Neuronal stem cell (in vitro differentiated cells): ENCODE measurements at regions not wholly inside any gene's neighbourhood (a gene's known extent, or its start where the extent isn't known, plus 50 kb on each side); places are given as distances from the start of the nearest gene placed in this dataset.
A peak's percentile ranks its signal among the peaks of the same experiment; 100 is the strongest.

Experiments
- DNase-seq: peaks from one replicate; pipeline ENCODE4 v3.0.0-alpha.2; 2013; ENCODE audit warnings: low spot score
- H2AFZ ChIP-seq: one replicate; pipeline ENCODE4 v1.6.1; 2013; ENCODE audit warnings: mild to moderate bottlenecking, low read length, inconsistent platforms
- H2AK5ac ChIP-seq: 2 replicates; pipeline ENCODE4 v1.6.1; 2013; ENCODE audit warnings: low read depth, mild to moderate bottlenecking, inconsistent platforms, low read length, moderate library complexity, mixed read lengths
- H2BK120ac ChIP-seq: 2 replicates; pipeline ENCODE4 v1.6.1; 2013; ENCODE audit warnings: low read depth, mild to moderate bottlenecking, inconsistent platforms, low read length, moderate library complexity, mixed read lengths
- H2BK12ac ChIP-seq: one replicate; pipeline ENCODE4 v1.6.1; 2013; ENCODE audit warnings: low read length, inconsistent platforms
- H2BK15ac ChIP-seq: 2 replicates; pipeline ENCODE4 v1.6.1; 2013; ENCODE audit warnings: mild to moderate bottlenecking, low read length, inconsistent platforms, mixed read lengths
- H2BK5ac ChIP-seq: one replicate; pipeline ENCODE4 v1.6.1; 2013; ENCODE audit warnings: inconsistent platforms, mild to moderate bottlenecking, low read length, moderate library complexity
- H3K14ac ChIP-seq: one replicate; pipeline ENCODE4 v1.6.1; 2013; ENCODE audit warnings: low read length, inconsistent platforms
- H3K18ac ChIP-seq: 2 replicates; pipeline ENCODE4 v1.6.1; 2013; ENCODE audit warnings: low read length, inconsistent platforms
- H3K23ac ChIP-seq: 2 replicates; pipeline ENCODE4 v1.6.1; 2013; ENCODE audit warnings: low read depth, mild to moderate bottlenecking, mixed read lengths, low read length, inconsistent platforms; ENCODE audit not compliant: poor library complexity
- H3K27ac ChIP-seq: replicated peaks from 3 replicates; pipeline ENCODE4 v1.5.1; 2013; ENCODE audit warnings: low read length, inconsistent platforms
- H3K27me3 ChIP-seq, 3 experiments: 2 replicates each; pipeline ENCODE4 v1.6.1; 2013; ENCODE audit warnings: low read length in 3 of 3, mild to moderate bottlenecking in 2 of 3, inconsistent platforms in 1 of 3, low read depth in 1 of 3, mixed read lengths in 1 of 3, moderate library complexity in 1 of 3; ENCODE audit not compliant: control insufficient read depth in 3 of 3, insufficient read depth in 3 of 3
- H3K36me3 ChIP-seq, 2 donors: replicated peaks in 1 of 2; 2 replicates each; pipeline ENCODE4 v1.6.1; 2013; ENCODE audit warnings: low read length in 2 of 2; ENCODE audit not compliant: control insufficient read depth in 2 of 2, insufficient read depth in 2 of 2
- H3K4ac ChIP-seq: 2 replicates; pipeline ENCODE4 v1.6.1; 2013; ENCODE audit warnings: inconsistent platforms, mild to moderate bottlenecking, low read length, moderate library complexity
- H3K4me1 ChIP-seq, 2 donors: 1 replicate in 1 of 2; 2 replicates in 1 of 2; pipeline ENCODE4 v1.6.1; 2013; ENCODE audit warnings: low read length in 2 of 2, low read depth in 1 of 2; ENCODE audit not compliant: control insufficient read depth in 2 of 2, insufficient read depth in 1 of 2
- H3K4me2 ChIP-seq: one replicate; pipeline ENCODE4 v1.6.1; 2013; ENCODE audit warnings: mild to moderate bottlenecking, low read length, inconsistent platforms; ENCODE audit not compliant: insufficient read depth, poor library complexity, severe bottlenecking
- H3K4me3 ChIP-seq, 2 donors: 2 replicates each; pipeline ENCODE4 v1.5.1; 2013; ENCODE audit warnings: low read length in 2 of 2, mild to moderate bottlenecking in 2 of 2, inconsistent platforms in 1 of 2, moderate library complexity in 1 of 2
- H3K79me1 ChIP-seq: one replicate; pipeline ENCODE4 v1.6.1; 2013; ENCODE audit warnings: low read depth, mild to moderate bottlenecking, inconsistent platforms, low read length, moderate library complexity
- H3K9ac ChIP-seq: one replicate; pipeline ENCODE4 v1.6.1; 2013; ENCODE audit warnings: mild to moderate bottlenecking, low read depth, low read length, inconsistent platforms; ENCODE audit not compliant: poor library complexity
- H3K9me3 ChIP-seq, 2 donors: replicated peaks in 1 of 2; 2 replicates each; pipeline versions ENCODE3 to v1.6.1; 2013; ENCODE audit warnings: low read length in 2 of 2, mild to moderate bottlenecking in 2 of 2, inconsistent platforms in 1 of 2, low read depth in 1 of 2, mixed read lengths in 1 of 2, moderate library complexity in 1 of 2; ENCODE audit not compliant: control insufficient read depth in 2 of 2, insufficient read depth in 1 of 2
- H4K8ac ChIP-seq: one replicate; pipeline ENCODE4 v1.6.1; 2013; ENCODE audit warnings: low read depth, mild to moderate bottlenecking, inconsistent platforms, low read length, moderate library complexity
- H4K91ac ChIP-seq: one replicate; pipeline ENCODE4 v1.6.1; 2013; ENCODE audit warnings: low read length, low read depth, mild to moderate bottlenecking, inconsistent platforms; ENCODE audit not compliant: poor library complexity
- WGBS, 2 donors: extraction: QIAGEN DNeasy Blood & Tissue Kit; methylation state at CpG; one replicate each; pipeline ENCODE4 v1.1.7; 2013; ENCODE audit warnings: missing lambda C conversion rate in 2 of 2, mixed read lengths in 1 of 2; ENCODE audit not compliant: insufficient read length in 2 of 2, insufficient replicate concordance in 1 of 2; ENCODE audit errors: extremely low coverage in 2 of 2; 5-methylcytosine and 5-hydroxymethylcytosine counted together

GRCh38 chr4:24211856-24212255, 322.0 kb upstream of the PPARGC1A start:
- no peak overlapping the region for H2BK120ac ChIP-seq
- no peaks in the 10 kb centered on the region for H3K27me3 ChIP-seq
- H3K4ac ChIP-seq, result no peak overlapping the region
- H3K18ac ChIP-seq, result no peak overlapping the region
- H3K4me1 ChIP-seq, result peaks cover 0 to 2% of the 10 kb centered on the region in 2 donors
- H3K27ac ChIP-seq, result no peak overlapping the region
- no peak for DNase-seq
- no peak overlapping the region for H2AFZ ChIP-seq
- no peak overlapping the region for H2BK5ac ChIP-seq
- H3K9me3 ChIP-seq, result no peaks in the 10 kb centered on the region
- H3K4me3 ChIP-seq, result no peak overlapping the region
- H3K36me3 ChIP-seq, result no peaks in the 10 kb centered on the region
- H3K4me2 ChIP-seq, result no peak overlapping the region
- H3K79me1 ChIP-seq, result no peaks in the 10 kb centered on the region
- no peak overlapping the region for H3K23ac ChIP-seq
- H3K9ac ChIP-seq, result no peak overlapping the region
- no peak overlapping the region for H2BK12ac ChIP-seq
- no peak overlapping the region for H4K8ac ChIP-seq
- H2BK15ac ChIP-seq, result no peak overlapping the region
- WGBS, 2 donors, result no CpG with 5 or more reads among the region's 10 CpGs
- no peak overlapping the region for H3K14ac ChIP-seq
- no peak overlapping the region for H2AK5ac ChIP-seq
- no peak overlapping the region for H4K91ac ChIP-seq

- Histone ChIP-seq H2BK5ac (no peak overlapping the region), H3K27me3 (no peaks in the 10 kb centered on the region), H3K27ac (no peak overlapping the region), H3K4me3 (no peak overlapping the region), H2BK120ac (no peak overlapping the region), H3K79me1 (no peaks in the 10 kb centered on the region), H3K9ac (no peak overlapping the region), H2BK15ac (no peak overlapping the region), H3K36me3 (no peaks in the 10 kb centered on the region), H3K4me1 (peaks cover 0 to 2% of the 10 kb centered on the region in 2 donors), H4K8ac (no peak overlapping the region), H4K91ac (no peak overlapping the region), H3K9me3 (no peaks in the 10 kb centered on the region), H2AFZ (no peak overlapping the region), H2AK5ac (no peak overlapping the region), H3K4me2 (no peak overlapping the region), H3K14ac (no peak overlapping the region), H3K4ac (no peak overlapping the region), H2BK12ac (no peak overlapping the region), H3K23ac (no peak overlapping the region), H3K18ac (peak overlapping the region; percentile 42)
- WGBS, 2 donors, result no CpG with 5 or more reads among the region's 10 CpGs
- no peak for DNase-seq
Measured at GRCh38 chr4:24210332-24210902, 320.6 kb upstream of the PPARGC1A start.

- Histone ChIP-seq H3K27ac (no peak overlapping the region), H2BK15ac (no peak overlapping the region), H2AFZ (no peak overlapping the region), H3K4me1 (peaks cover 0 to 2% of the 10 kb centered on the region in 2 donors), H3K4me2 (no peak overlapping the region), H3K9ac (no peak overlapping the region), H3K4ac (no peak overlapping the region), H2BK12ac (no peak overlapping the region), H3K14ac (no peak overlapping the region), H2AK5ac (no peak overlapping the region), H3K18ac (no peak overlapping the region), H2BK120ac (no peak overlapping the region), H3K79me1 (no peaks in the 10 kb centered on the region), H3K36me3 (no peaks in the 10 kb centered on the region), H3K23ac (no peak overlapping the region), H3K4me3 (no peak overlapping the region), H4K91ac (no peak overlapping the region), H3K9me3 (no peaks in the 10 kb centered on the region), H2BK5ac (no peak overlapping the region), H4K8ac (no peak overlapping the region), H3K27me3 (no peaks in the 10 kb centered on the region)
- no CpG with 5 or more reads among the region's 1 CpG for WGBS, 2 donors
- DNase-seq, result no peak
Measured at GRCh38 chr4:24209906-24210305, 320.1 kb upstream of the PPARGC1A start.

GRCh38 chr4:24209131-24209530, 319.3 kb upstream of the PPARGC1A start:
- no peaks in the 10 kb centered on the region for H3K4me1 ChIP-seq
- no peak overlapping the region for H3K23ac ChIP-seq
- no peak for DNase-seq
- no peak overlapping the region for H3K27ac ChIP-seq
- H2AFZ ChIP-seq, result no peak overlapping the region
- no peaks in the 10 kb centered on the region for H3K36me3 ChIP-seq
- H4K8ac ChIP-seq, result no peak overlapping the region
- H3K4me2 ChIP-seq, result no peak overlapping the region
- no peak overlapping the region for H3K18ac ChIP-seq
- H3K14ac ChIP-seq, result no peak overlapping the region
- no peak overlapping the region for H3K4me3 ChIP-seq
- no peak overlapping the region for H2BK120ac ChIP-seq
- H3K4ac ChIP-seq, result no peak overlapping the region
- H3K27me3 ChIP-seq, result no peaks in the 10 kb centered on the region
- no peak overlapping the region for H3K9ac ChIP-seq
- no peak overlapping the region for H2BK12ac ChIP-seq
- no peaks in the 10 kb centered on the region for H3K9me3 ChIP-seq
- H4K91ac ChIP-seq, result no peak overlapping the region
- no peaks in the 10 kb centered on the region for H3K79me1 ChIP-seq
- H2AK5ac ChIP-seq, result no peak overlapping the region
- H2BK5ac ChIP-seq, result no peak overlapping the region
- no peak overlapping the region for H2BK15ac ChIP-seq
- no CpG with 5 or more reads among the region's 3 CpGs for WGBS, 2 donors
